ENCODE measurements at regions not wholly inside any gene's neighbourhood (a gene's known extent, or its start where the extent isn't known, plus 50 kb on each side); places are given as distances from the start of the nearest gene placed in this dataset.
"Not testable (repeated sequence)": the region's sequence is repeated elsewhere in the genome, so short reads cannot be mapped to it uniquely, and the experiment has no call there.

DNA sequence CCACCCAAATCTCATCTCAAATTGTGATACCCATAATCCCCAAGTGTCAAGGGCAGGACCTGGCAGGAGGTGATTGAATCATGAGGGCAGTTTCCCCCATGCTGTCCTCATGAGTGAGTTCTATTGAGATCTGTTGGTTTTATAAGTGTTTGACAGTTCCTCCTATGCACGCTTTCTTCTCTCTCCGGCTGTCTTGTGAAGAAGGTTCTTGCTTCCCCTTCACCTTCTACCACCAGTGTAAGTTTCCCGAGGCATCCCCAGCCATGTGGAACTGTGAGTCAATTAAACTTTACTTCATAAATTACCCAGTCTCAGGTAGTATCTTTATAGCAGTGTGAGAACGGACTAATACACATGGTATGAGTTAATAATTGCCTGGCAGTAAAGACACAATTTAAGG lies 581.7 kb upstream of the AMOT start:
- no peak for TF ChIP-seq JUND (IDR thresholded peaks at IDR 0.05; ENCODE audit: low read depth)
- DNase-seq (ENCODE audit: low read depth in 1 of 2, low spot score in 1 of 2) = no peak
- in situ Hi-C loops (cut with HindIII; ENCODE audit: low pct_unique_long_range_greater_than_20kb, low sequenced_read_pairs) = no loop called here

DNA sequence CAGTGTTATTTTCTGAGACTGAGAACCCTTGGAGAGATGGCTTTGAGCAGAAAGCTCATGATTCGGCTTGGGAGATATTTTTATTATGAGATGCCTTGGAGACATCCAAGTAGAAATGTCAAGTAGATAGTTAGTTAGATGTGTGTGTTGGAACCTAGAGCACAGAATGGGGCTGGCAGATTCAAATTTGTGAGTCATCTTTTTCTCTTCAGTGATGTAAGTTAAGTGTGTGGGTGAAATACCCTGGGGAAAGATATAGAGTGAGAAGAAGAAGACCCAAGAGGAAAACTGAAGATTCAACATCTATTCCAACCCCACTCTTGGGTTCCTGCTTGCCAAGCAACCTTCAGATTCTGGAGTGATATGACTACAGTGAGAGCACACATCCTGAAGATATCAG lies 580.8 kb upstream of the AMOT start:
- TF ChIP-seq JUND (IDR thresholded peaks at IDR 0.05; ENCODE audit: low read depth) = no peak
- in situ Hi-C loops (cut with HindIII; ENCODE audit: low pct_unique_long_range_greater_than_20kb, low sequenced_read_pairs) = no loop called here

DNA sequence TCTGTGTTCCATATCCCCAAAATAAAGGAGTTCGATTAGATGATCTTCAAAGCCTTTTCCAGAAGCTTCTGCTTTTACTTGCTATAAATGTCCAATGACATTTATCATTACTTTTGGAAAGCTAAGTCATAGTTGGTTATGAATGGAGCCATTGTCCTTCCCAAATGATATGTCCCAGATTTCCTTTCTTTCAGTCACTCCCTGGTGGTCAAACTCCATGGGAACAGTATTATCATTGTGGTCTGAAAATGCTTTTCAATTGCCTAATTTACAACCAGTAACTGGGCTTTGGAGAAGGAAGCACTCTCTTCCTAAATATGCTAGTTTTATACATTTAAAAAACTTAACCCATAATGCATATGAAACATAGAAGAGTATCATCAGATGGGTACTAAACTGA lies 571.5 kb upstream of the AMOT start:
- no peak for TF ChIP-seq JUND (IDR thresholded peaks at IDR 0.05; ENCODE audit: low read depth)
- in situ Hi-C loops (cut with HindIII; ENCODE audit: low pct_unique_long_range_greater_than_20kb, low sequenced_read_pairs) = no loop called here
- no peak for DNase-seq (ENCODE audit: low read depth in 1 of 2, low spot score in 1 of 2)

More for the DNA sequence above, 580.8 kb upstream of the AMOT start:
- no peak for DNase-seq (ENCODE audit: low read depth in 1 of 2, low spot score in 1 of 2)

DNA sequence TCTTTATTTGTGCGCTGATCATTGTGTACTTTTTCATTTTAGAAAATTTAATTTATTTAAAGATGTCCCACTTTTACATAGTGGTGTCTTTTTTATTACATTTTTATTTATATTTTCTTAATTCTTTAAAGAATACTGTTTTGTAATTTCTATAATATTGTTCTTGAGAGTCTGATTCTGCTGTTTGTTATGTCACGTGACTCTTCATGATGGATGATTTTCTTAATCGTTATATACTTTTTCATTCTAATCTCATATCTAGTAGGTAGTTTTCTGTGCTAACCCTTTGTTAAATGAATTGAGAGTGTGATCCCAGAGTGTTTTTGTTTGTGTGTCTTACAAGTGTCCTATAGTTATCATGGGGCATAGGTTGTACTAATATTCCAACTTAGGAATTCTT lies 568.2 kb upstream of the AMOT start:
- DNase-seq (ENCODE audit: low read depth in 1 of 2, low spot score in 1 of 2) = no peak
- in situ Hi-C loops (cut with HindIII; ENCODE audit: low pct_unique_long_range_greater_than_20kb, low sequenced_read_pairs) = no loop called here
- TF ChIP-seq JUND (IDR thresholded peaks at IDR 0.05; ENCODE audit: low read depth) = no peak

DNA sequence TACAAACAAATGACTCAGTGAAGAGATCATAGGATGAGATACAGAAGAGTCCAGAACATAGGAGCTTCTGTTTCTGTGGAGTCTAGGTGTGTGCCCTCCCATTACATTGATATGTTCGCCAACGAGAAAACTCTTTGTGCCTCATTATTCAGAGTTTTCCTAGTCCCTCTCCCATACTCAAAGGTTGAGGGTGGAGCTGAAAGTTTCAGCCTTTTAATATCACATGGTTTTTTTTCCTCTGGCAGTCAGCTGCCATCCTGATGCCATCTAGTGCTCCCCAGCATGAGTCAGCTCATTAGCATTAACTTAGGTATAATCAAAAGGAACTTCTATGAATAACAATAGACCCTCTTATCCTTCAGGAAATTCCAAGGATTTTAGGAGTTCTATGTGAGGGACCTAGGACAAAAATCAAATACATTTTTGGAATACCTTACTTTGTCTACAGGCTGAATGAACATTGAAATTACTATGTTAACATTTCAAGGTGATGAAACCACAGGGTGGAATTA lies 559.6 kb upstream of the AMOT start:
- DNase-seq (ENCODE audit: low read depth in 1 of 2, low spot score in 1 of 2) = no peak
- in situ Hi-C loops (cut with HindIII; ENCODE audit: low pct_unique_long_range_greater_than_20kb, low sequenced_read_pairs) = no loop called here
- TF ChIP-seq JUND (IDR thresholded peaks at IDR 0.05; ENCODE audit: low read depth) = no peak

DNA sequence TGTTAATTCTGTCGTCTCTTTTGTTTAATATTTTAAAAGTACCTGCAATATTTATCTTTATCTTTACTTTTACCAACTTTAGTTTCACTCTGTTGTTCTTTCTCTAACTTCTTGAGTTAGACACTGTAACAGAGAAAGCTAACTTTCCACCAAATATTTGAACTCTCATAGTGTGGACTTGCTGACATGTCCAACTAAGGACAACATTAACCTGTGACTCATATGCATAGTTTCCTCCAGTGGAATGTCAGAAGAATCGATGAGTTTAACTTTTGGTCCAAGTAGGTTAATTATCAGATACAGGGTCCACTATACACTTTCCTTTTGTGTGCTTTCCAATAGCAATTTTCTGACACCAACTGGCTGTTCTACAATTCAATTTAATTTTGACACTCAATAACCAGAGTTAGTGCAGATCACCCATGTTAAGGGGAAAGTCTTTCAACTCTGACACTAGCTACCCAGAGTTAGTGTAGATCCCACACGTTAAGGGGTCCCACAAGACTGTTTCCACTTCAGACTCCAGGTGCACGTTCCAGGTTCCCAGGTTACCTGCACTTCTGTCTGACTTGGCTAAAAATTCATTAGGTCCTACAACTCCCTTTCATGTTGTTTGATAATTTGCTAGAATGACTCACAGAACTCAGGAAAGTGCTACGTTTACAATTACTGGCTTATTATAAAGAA lies 559.0 kb upstream of the AMOT start:
- DNase-seq (ENCODE audit: low read depth in 1 of 2, low spot score in 1 of 2) = no peak
- no peak for TF ChIP-seq JUND (IDR thresholded peaks at IDR 0.05; ENCODE audit: low read depth)
- in situ Hi-C loops (cut with HindIII; ENCODE audit: low pct_unique_long_range_greater_than_20kb, low sequenced_read_pairs) = no loop called here

DNA sequence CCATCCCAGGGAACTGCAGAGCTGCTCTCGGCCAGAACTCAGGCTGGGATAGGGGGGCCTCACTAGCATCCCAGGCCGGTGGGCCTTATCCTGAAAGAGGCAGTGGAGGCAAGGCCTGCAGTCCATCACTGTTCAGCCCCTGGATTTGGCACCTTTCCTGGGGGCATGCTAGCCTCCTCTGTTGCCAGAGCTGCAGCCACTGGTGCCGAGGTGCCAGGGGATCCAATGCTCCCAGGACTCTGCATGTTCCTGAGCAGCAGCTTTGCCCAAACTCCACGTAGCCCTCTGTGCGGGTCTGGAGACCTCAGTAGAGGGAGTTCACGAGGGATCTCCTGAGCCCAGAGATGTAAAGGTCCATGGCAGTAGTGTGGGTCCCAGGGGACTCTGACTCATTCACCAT lies 551.7 kb upstream of the AMOT start:
- DNase-seq (ENCODE audit: low read depth in 1 of 2, low spot score in 1 of 2) = no peak
- in situ Hi-C loops (cut with HindIII; ENCODE audit: low pct_unique_long_range_greater_than_20kb, low sequenced_read_pairs) = no loop called here
- no peak for TF ChIP-seq JUND (IDR thresholded peaks at IDR 0.05; ENCODE audit: low read depth)

DNA sequence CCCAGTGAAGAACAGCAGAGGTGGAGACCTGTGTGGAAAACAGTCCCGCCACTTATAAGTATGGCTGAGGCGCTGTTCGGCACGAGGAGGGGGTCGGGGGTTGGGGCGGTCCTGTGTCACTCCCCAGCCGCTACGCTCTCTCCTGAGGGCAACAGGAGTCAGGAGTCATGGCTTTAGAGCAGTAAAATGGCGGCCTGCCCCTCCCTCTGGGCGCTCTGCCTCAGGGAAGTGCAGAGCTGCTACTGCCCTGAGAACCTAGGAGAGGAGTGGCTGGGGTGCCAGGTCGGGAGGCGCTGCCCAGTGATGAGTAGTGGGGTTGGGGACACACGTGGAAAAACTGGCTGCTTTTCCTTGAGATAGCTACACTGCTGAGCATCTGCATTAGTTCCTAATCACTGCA lies 551.2 kb upstream of the AMOT start:
- in situ Hi-C loops (cut with HindIII; ENCODE audit: low pct_unique_long_range_greater_than_20kb, low sequenced_read_pairs) = no loop called here
- DNase-seq (ENCODE audit: low read depth in 1 of 2, low spot score in 1 of 2) = no peak
- no peak for TF ChIP-seq JUND (IDR thresholded peaks at IDR 0.05; ENCODE audit: low read depth)

DNA sequence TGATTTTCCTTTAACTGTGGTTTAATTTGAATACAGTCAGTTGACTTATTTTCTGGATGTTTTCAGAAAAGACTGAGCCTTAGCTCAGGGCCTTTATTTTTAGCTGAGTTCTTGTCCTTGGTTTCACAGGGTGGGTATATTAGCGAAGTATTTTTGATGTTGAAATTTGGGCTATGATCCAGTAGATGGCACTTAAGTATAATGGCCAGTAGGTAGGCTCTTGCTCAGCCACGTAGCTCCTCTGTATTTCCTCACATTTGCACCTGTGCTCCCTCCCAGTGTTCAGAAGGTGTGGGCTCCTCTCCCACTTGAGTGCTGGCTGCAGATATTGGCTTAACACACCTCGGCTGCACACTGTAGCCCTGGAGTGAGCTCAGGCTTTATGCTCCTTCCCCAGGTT lies 549.9 kb upstream of the AMOT start:
- DNase-seq (ENCODE audit: low read depth in 1 of 2, low spot score in 1 of 2) = no peak
- in situ Hi-C loops (cut with HindIII; ENCODE audit: low pct_unique_long_range_greater_than_20kb, low sequenced_read_pairs) = no loop called here
- TF ChIP-seq JUND (IDR thresholded peaks at IDR 0.05; ENCODE audit: low read depth) = no peak

DNA sequence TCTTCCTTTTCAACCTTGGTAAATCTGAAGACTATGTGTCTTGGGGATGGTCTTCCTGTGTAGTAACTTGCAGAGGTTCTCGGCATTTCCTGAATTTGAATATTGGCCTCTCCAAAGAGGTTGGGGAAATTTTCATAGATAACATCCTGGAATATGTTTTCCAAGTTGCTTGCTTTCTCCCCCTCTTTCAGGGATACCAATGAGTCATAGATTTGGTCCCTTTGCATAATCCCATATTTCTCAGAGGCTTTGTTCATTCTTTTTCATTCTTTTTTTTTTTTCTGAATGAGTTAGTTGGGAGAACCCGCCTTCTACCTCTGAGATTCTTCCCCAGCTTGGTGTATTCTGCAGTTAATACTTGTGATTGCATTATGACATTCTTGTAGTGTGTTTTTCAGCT lies 549.2 kb upstream of the AMOT start:
- in situ Hi-C loops (cut with HindIII; ENCODE audit: low pct_unique_long_range_greater_than_20kb, low sequenced_read_pairs) = no loop called here
- no peak for DNase-seq (ENCODE audit: low read depth in 1 of 2, low spot score in 1 of 2)

DNA sequence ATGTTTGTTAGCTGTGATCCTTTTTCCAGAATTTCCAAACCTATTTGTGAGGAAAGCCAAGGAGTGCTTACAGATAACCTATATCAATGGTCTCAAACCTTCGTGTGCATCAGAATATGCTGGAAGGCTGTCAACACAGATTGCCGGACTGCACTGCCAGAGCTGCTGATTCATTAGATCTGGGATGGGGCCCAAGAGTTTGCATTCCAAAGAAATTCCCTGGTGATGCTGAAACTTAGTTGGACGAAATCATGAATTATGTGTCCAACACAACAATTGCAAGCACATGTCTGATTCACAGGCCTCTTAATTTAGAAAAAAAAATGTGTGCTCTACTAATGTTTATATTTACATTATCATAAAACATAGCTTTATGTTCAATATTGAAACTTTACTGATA lies 544.0 kb upstream of the AMOT start:
- TF ChIP-seq JUND (IDR thresholded peaks at IDR 0.05; ENCODE audit: low read depth) = no peak
- no peak for DNase-seq (ENCODE audit: low read depth in 1 of 2, low spot score in 1 of 2)
- in situ Hi-C loops (cut with HindIII; ENCODE audit: low pct_unique_long_range_greater_than_20kb, low sequenced_read_pairs) = no loop called here

More for the DNA sequence above, 549.2 kb upstream of the AMOT start:
- TF ChIP-seq JUND (IDR thresholded peaks at IDR 0.05; ENCODE audit: low read depth) = no peak

DNA sequence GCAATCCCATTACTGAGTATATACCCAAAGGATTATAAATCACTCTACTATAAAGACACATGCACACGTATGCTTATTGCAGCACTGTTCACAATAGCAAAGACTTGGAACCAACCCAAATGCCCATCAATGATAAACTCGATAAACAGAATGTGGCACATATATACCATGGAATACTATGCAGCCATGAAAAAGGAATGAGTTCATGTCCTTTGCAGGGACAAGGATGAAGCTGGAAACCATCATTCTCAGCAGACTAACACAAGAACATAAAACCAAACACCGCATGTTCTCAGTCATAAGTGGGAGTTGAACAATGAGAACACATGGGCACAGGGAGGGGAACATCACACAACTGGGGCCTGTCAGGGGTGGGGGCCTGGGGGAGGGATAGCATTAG lies 532.8 kb upstream of the AMOT start:
- in situ Hi-C loops (cut with HindIII; ENCODE audit: low pct_unique_long_range_greater_than_20kb, low sequenced_read_pairs); DNase-seq (ENCODE audit: low read depth in 1 of 2, low spot score in 1 of 2): not testable (repeated sequence)

DNA sequence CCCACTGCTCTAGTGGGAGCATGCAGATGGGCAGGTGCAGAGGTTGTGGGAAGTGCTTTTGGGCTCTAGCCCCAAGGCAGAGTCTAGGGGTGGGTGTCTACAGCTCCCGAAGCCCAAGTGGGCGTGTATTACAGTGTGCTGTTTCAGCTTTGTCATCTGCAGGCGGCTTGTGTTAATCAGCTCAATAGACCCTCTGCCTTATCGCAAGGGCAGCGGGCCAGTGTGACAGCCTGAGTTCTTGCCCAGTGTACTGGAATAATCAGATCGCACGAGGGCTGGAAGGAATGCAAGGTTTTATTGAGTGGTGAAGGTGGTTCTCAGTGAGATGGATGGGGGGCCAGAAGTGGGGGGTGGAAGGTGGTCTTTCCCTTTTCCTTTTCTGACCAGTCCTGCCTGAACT lies 529.4 kb upstream of the AMOT start:
- in situ Hi-C loops (cut with HindIII; ENCODE audit: low pct_unique_long_range_greater_than_20kb, low sequenced_read_pairs) = no loop called here
- no peak for TF ChIP-seq JUND (IDR thresholded peaks at IDR 0.05; ENCODE audit: low read depth)
- no peak for DNase-seq (ENCODE audit: low read depth in 1 of 2, low spot score in 1 of 2)

DNA sequence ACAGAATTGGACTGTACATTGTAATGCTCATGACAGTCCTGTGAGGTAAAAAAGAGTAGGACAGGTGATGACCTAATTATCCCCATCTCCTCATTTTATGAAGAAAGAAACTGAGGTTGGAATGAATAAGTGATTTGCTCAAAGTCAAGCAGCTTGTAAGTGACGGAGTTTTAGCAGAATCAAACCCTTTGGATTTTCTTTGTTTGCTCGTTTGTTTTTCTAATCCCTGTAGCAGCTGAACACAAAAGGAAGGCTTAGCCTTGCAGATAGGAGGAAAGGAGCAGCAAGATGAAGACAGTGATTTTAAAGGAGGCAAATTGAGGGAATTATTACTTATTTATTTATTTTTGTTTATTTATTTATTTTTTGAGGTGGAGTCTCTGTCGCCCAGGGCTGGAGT lies 528.4 kb upstream of the AMOT start:
- TF ChIP-seq JUND (IDR thresholded peaks at IDR 0.05; ENCODE audit: low read depth) = no peak
- in situ Hi-C loops (cut with HindIII; ENCODE audit: low pct_unique_long_range_greater_than_20kb, low sequenced_read_pairs) = no loop called here
- DNase-seq (ENCODE audit: low read depth in 1 of 2, low spot score in 1 of 2) = no peak

Data from T47D (cell line).